ENCODE measurements at regions not wholly inside any gene's neighbourhood (a gene's known extent, or its start where the extent isn't known, plus 50 kb on each side); places are given as distances from the start of the nearest gene placed in this dataset.

- TF ChIP-seq CTCF (IDR thresholded peaks at IDR 0.05; ENCODE audit: low read length) = no peak
- no peak for TF ChIP-seq EZH2 (IDR thresholded peaks at IDR 0.05; ENCODE audit: borderline replicate concordance, low read length)
Measured at GRCh38 chr10:8614054-8614565, 559.6 kb downstream of the GATA3 start.
